Type B pancreatic cell (in vitro differentiated cells): ENCODE measurements at regions not wholly inside any gene's neighbourhood (a gene's known extent, or its start where the extent isn't known, plus 50 kb on each side); places are given as distances from the start of the nearest gene placed in this dataset.

Experiments used
- DNase-seq: peaks from one replicate; pipeline ENCODE4 v3.0.0; 2021; ENCODE audit warnings: mixed read lengths; ENCODE audit not compliant: unreplicated experiment; ENCODE audit errors: extremely low spot score
- H3K27ac Mint-ChIP-seq: 2 replicates; pipeline ENCODE4 v1.8.0; 2021; ENCODE audit warnings: mild to moderate bottlenecking, mixed read lengths
- H3K27me3 Mint-ChIP-seq: 2 replicates; pipeline ENCODE4 v1.8.0; 2021; ENCODE audit warnings: mixed read lengths
- H3K36me3 Mint-ChIP-seq: 2 replicates; pipeline ENCODE4 v1.8.0; 2021; ENCODE audit warnings: mixed read lengths
- H3K4me1 Mint-ChIP-seq: one replicate; pipeline ENCODE4 v1.8.0; 2021; ENCODE audit warnings: mixed read lengths; ENCODE audit not compliant: unreplicated experiment
- H3K4me3 Mint-ChIP-seq: 2 replicates; pipeline ENCODE4 v1.8.0; 2021; ENCODE audit warnings: mild to moderate bottlenecking, mixed read lengths
- H3K9me3 Mint-ChIP-seq: 2 replicates; pipeline ENCODE4 v1.8.0; 2021; ENCODE audit warnings: mixed read lengths
- CTCF ChIP-seq: fragments of 200-600 bp; sonication (generic); conservative IDR thresholded peaks from 2 replicates; pipeline ENCODE4 v1.5.0; 2021; ENCODE audit warnings: antibody characterized with exemption, mild to moderate bottlenecking

DNA sequence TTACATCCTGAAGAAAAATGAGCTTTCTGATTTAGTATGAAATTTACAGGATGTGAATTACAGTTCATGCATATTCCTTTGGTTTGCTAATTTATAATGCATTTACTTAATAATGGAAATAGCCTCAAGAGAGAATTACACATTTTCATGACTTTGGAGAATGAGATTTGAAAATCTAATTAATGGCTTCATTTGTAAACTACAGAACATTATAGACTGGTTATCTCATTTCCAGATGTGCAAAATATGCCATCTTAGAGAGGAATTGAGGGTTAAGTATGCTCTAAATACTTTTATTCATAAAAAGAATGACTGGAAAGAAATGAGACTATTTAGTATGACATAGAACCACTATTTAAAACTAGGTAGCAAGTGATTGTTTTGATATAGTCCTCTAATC, 94.2 kb upstream of the DNAJC10 start:
- peaks cover 9% of the 10 kb centered on the region for H3K4me1 Mint-ChIP-seq
- no peaks in the 10 kb centered on the region for H3K9me3 Mint-ChIP-seq
- H3K4me3 Mint-ChIP-seq, result no peak overlapping the region
- no peaks in the 10 kb centered on the region for H3K36me3 Mint-ChIP-seq
- H3K27me3 Mint-ChIP-seq, result no peaks in the 10 kb centered on the region
- H3K27ac Mint-ChIP-seq, result no peak overlapping the region
- no peak for TF ChIP-seq CTCF
- DNase-seq, result no peak

DNA sequence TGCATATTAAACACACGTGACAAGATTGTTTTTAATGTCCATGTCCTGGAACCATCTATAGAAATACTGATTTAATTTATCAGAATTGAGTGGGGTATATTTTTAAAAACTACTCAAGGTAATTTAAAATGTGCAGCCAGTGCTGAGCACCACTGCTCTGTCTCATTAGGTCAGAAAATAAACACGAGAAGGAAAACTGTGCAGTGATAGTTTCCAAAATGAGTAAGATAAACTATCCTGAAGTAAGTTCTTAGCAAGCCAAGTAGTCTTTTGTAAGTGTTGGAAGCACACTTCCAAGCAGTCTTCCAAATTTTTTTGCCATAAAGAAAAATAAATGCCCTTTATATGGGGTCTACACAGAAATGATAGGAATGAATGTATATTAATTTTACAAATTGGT, 93.8 kb upstream of the DNAJC10 start:
- H3K4me1 Mint-ChIP-seq, result peaks cover 9% of the 10 kb centered on the region

DNA sequence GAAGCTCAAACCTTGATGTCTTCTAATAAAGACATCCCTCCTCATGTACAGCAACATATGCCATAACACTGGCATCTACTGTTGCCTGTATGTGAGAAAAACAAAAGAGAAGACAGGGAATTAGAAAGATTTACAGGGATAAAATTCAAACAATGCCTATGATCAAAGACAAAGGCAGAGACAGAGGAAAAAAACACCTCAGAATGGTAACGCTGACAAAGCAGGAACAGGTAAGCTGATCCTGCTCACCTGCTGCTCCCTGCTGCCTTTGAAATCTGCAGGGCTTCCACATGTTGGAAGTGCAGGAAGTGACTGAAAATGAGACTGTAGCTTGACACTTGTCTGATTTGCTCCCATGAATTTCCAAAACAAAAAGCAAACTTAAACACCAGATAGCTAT, 90.2 kb upstream of the DNAJC10 start:
- Mint-ChIP-seq H3K27me3 (no peaks in the 10 kb centered on the region), H3K27ac (no peak overlapping the region), H3K36me3 (no peaks in the 10 kb centered on the region), H3K4me3 (no peak overlapping the region), H3K9me3 (no peaks in the 10 kb centered on the region), H3K4me1 (peaks cover 9% of the 10 kb centered on the region)
- DNase-seq, result no peak
- no peak for TF ChIP-seq CTCF

More for the DNA sequence above, 93.8 kb upstream of the DNAJC10 start:
- Mint-ChIP-seq H3K27ac (no peak overlapping the region), H3K9me3 (no peaks in the 10 kb centered on the region), H3K36me3 (no peaks in the 10 kb centered on the region), H3K27me3 (no peaks in the 10 kb centered on the region), H3K4me3 (no peak overlapping the region)
- TF ChIP-seq CTCF, result no peak
- DNase-seq, result no peak

DNA sequence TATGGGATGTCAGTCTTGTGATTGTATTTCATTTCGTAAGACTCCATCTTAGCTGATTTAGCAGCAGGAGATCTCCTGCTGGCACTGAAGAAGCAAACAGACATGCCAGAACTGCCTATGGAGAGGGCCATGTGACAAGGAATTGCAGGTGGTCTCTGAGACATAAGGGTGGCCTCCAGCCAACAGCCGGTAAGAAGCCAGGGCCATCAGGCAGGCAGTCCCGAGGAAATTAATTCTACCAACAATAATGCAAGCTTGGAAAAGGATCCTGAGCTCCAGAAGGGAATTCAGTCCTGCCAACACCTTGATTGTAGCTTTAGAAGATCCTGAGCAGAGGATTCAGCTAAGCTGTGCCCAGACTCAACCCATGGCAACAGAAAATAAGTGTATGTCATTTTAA, 87.1 kb upstream of the DNAJC10 start:
- Mint-ChIP-seq H3K36me3 (no peaks in the 10 kb centered on the region), H3K27me3 (no peaks in the 10 kb centered on the region), H3K27ac (no peak overlapping the region), H3K4me1 (peaks cover 9% of the 10 kb centered on the region), H3K9me3 (no peaks in the 10 kb centered on the region), H3K4me3 (no peak overlapping the region)
- DNase-seq, result no peak
- TF ChIP-seq CTCF, result no peak

GRCh38 chr2:182630207-182630606, 85.8 kb upstream of the DNAJC10 start:
- Mint-ChIP-seq H3K4me1 (peaks cover 9% of the 10 kb centered on the region), H3K4me3 (no peak overlapping the region)

More at GRCh38 chr2:182630207-182630606, 85.8 kb upstream of the DNAJC10 start:
- Mint-ChIP-seq H3K9me3 (no peaks in the 10 kb centered on the region), H3K27me3 (no peaks in the 10 kb centered on the region), H3K36me3 (no peaks in the 10 kb centered on the region), H3K27ac (no peak overlapping the region)
- no peak for TF ChIP-seq CTCF
- no peak for DNase-seq
